ENCODE measurements at regions not wholly inside any gene's neighbourhood (a gene's known extent, or its start where the extent isn't known, plus 50 kb on each side); places are given as distances from the start of the nearest gene placed in this dataset.

DNA sequence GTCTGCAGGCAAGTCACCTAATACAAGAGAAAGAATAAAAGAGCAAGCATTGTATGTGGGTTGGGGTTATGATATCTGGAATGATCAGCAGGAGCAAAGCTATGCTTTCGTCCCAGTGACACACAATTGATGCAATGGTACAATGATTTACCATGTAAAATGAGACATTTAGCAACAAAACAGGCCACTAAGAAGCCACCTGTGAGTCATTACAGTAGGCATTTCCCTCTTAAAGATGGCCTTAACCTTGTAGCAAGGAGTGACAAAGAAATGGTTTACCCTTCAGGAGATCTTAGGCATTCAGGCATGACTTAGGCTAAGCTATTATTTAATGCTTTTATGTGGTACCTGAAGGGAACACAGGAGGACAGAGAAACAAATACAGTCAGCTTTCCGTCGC, 373.3 kb upstream of the RBMS3 start:
- no peak for TF ChIP-seq POLR2AphosphoS5 (IDR thresholded peaks at IDR 0.05; ENCODE audit: borderline replicate concordance, low read depth, low read length)
- no peak for TF ChIP-seq FOXP2 (optimal IDR thresholded peaks at IDR 0.05; ENCODE audit: control extremely low read depth, extremely low read length, insufficient read depth)

Data from SK-N-MC (cell line).